ENCODE measurements at regions not wholly inside any gene's neighbourhood (a gene's known extent, or its start where the extent isn't known, plus 50 kb on each side); places are given as distances from the start of the nearest gene placed in this dataset.

- Histone ChIP-seq H3K4me2 (ENCODE audit: low read length) (peak overlapping the region; percentile 66), H3K27me3 (ENCODE audit: insufficient read depth, low read length) (no peaks in the 10 kb centered on the region), H3K4me1 (ENCODE audit: insufficient read depth, low read length) (no peaks in the 10 kb centered on the region), H4K20me1 (ENCODE audit: insufficient read depth, low read length) (no peaks in the 10 kb centered on the region), H3K9ac (ENCODE audit: low read length) (no peak overlapping the region), H3K79me2 (ENCODE audit: insufficient read depth, low read length) (no peaks in the 10 kb centered on the region), H3K36me3 (ENCODE audit: insufficient read depth, low read length) (no peaks in the 10 kb centered on the region), H2AFZ (ENCODE audit: low read depth, low read length) (no peak overlapping the region), H3K4me3 (ENCODE audit: insufficient read depth, low read depth, low read length) (no peak overlapping the region), H3K27ac (ENCODE audit: low read depth, low read length) (peak overlapping the region; percentile 40), H3K9me3 (ENCODE audit: insufficient read depth, low read depth, low read length) (peaks cover 6% of the 10 kb centered on the region)
- no peak overlapping the region for H3K4me3 Mint-ChIP-seq (ENCODE audit: unreplicated experiment)
- FAIRE-seq (no peak), DNase-seq (ENCODE audit: low read depth) (peak; percentile 93)
- no peaks in the 10 kb centered on the region for H3K36me3 Mint-ChIP-seq (ENCODE audit: low read depth, unreplicated experiment)
- TF ChIP-seq, protein P1, sequence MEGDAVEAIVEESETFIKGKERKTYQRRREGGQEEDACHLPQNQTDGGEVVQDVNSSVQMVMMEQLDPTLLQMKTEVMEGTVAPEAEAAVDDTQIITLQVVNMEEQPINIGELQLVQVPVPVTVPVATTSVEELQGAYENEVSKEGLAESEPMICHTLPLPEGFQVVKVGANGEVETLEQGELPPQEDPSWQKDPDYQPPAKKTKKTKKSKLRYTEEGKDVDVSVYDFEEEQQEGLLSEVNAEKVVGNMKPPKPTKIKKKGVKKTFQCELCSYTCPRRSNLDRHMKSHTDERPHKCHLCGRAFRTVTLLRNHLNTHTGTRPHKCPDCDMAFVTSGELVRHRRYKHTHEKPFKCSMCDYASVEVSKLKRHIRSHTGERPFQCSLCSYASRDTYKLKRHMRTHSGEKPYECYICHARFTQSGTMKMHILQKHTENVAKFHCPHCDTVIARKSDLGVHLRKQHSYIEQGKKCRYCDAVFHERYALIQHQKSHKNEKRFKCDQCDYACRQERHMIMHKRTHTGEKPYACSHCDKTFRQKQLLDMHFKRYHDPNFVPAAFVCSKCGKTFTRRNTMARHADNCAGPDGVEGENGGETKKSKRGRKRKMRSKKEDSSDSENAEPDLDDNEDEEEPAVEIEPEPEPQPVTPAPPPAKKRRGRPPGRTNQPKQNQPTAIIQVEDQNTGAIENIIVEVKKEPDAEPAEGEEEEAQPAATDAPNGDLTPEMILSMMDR (IDR thresholded peaks at IDR 0.05; ENCODE audit: insufficient read depth, low read depth, low read length), result no peak
- no peak for TF ChIP-seq EZH2 (IDR thresholded peaks at IDR 0.05; ENCODE audit: insufficient read depth, low read length)
- no peak overlapping the region for H3K27ac Mint-ChIP-seq (ENCODE audit: unreplicated experiment)
- H3K4me1 Mint-ChIP-seq (ENCODE audit: low read depth, unreplicated experiment), result no peaks in the 10 kb centered on the region
- peaks cover 16% of the 10 kb centered on the region for H3K9me3 Mint-ChIP-seq (ENCODE audit: unreplicated experiment)
- no peaks in the 10 kb centered on the region for H3K27me3 Mint-ChIP-seq (ENCODE audit: low read depth, unreplicated experiment)
Observed at GRCh38 chr5:87829217-87829551, 416.5 kb upstream of the CCNH start.

- H3K27ac Mint-ChIP-seq (ENCODE audit: unreplicated experiment), result no peak overlapping the region
- no peak overlapping the region for H3K4me3 ChIP-seq (ENCODE audit: insufficient read depth, low read depth, low read length)
- H3K36me3 ChIP-seq (ENCODE audit: insufficient read depth, low read length), result no peaks in the 10 kb centered on the region
- H3K4me1 Mint-ChIP-seq (ENCODE audit: low read depth, unreplicated experiment), result no peaks in the 10 kb centered on the region
- no peaks in the 10 kb centered on the region for H3K79me2 ChIP-seq (ENCODE audit: insufficient read depth, low read length)
- no peak overlapping the region for H3K9ac ChIP-seq (ENCODE audit: low read length)
- H3K36me3 Mint-ChIP-seq (ENCODE audit: low read depth, unreplicated experiment), result no peaks in the 10 kb centered on the region
- no peaks in the 10 kb centered on the region for H4K20me1 ChIP-seq (ENCODE audit: insufficient read depth, low read length)
- H3K4me2 ChIP-seq (ENCODE audit: low read length), result peak overlapping the region; percentile 66
- H3K27ac ChIP-seq (ENCODE audit: low read depth, low read length), result peak overlapping the region; percentile 40
- H3K27me3 Mint-ChIP-seq (ENCODE audit: low read depth, unreplicated experiment), result no peaks in the 10 kb centered on the region
- no peak for TF ChIP-seq EZH2 (IDR thresholded peaks at IDR 0.05; ENCODE audit: insufficient read depth, low read length)
- TF ChIP-seq, protein P1 (IDR thresholded peaks at IDR 0.05; ENCODE audit: insufficient read depth, low read depth, low read length), result no peak
- FAIRE-seq, result no peak
- no peaks in the 10 kb centered on the region for H3K4me1 ChIP-seq (ENCODE audit: insufficient read depth, low read length)
- H3K9me3 ChIP-seq (ENCODE audit: insufficient read depth, low read depth, low read length), result peaks cover 6% of the 10 kb centered on the region
- no peak for DNase-seq (ENCODE audit: low read depth)
- no peak overlapping the region for H3K4me3 Mint-ChIP-seq (ENCODE audit: unreplicated experiment)
- no peaks in the 10 kb centered on the region for H3K27me3 ChIP-seq (ENCODE audit: insufficient read depth, low read length)
- peaks cover 16% of the 10 kb centered on the region for H3K9me3 Mint-ChIP-seq (ENCODE audit: unreplicated experiment)
- H2AFZ ChIP-seq (ENCODE audit: low read depth, low read length), result no peak overlapping the region
Observed at GRCh38 chr5:87828545-87829216, 416.0 kb upstream of the CCNH start.

GRCh38 chr5:87827539-87827938 is 414.8 kb upstream of the CCNH start:
- H3K9me3 ChIP-seq (ENCODE audit: insufficient read depth, low read depth, low read length), result peaks cover 6% of the 10 kb centered on the region
- peak overlapping the region; percentile 37 for H3K4me2 ChIP-seq (ENCODE audit: low read length)
- no peaks in the 10 kb centered on the region for H3K27me3 ChIP-seq (ENCODE audit: insufficient read depth, low read length)
- TF ChIP-seq, protein P1 (IDR thresholded peaks at IDR 0.05; ENCODE audit: insufficient read depth, low read depth, low read length), result no peak
- no peak for TF ChIP-seq EZH2 (IDR thresholded peaks at IDR 0.05; ENCODE audit: insufficient read depth, low read length)
- no peaks in the 10 kb centered on the region for H3K4me1 ChIP-seq (ENCODE audit: insufficient read depth, low read length)
- H3K4me3 Mint-ChIP-seq (ENCODE audit: unreplicated experiment), result no peak overlapping the region
- no peak overlapping the region for H3K4me3 ChIP-seq (ENCODE audit: insufficient read depth, low read depth, low read length)
- no peaks in the 10 kb centered on the region for H3K36me3 Mint-ChIP-seq (ENCODE audit: low read depth, unreplicated experiment)
- H3K9ac ChIP-seq (ENCODE audit: low read length), result no peak overlapping the region
- DNase-seq (ENCODE audit: low read depth) (peak; percentile 82), FAIRE-seq (no peak)
- H3K79me2 ChIP-seq (ENCODE audit: insufficient read depth, low read length), result no peaks in the 10 kb centered on the region
- no peak overlapping the region for H3K27ac Mint-ChIP-seq (ENCODE audit: unreplicated experiment)
- peaks cover 12% of the 10 kb centered on the region for H3K9me3 Mint-ChIP-seq (ENCODE audit: unreplicated experiment)
- H2AFZ ChIP-seq (ENCODE audit: low read depth, low read length), result no peak overlapping the region
- H3K27ac ChIP-seq (ENCODE audit: low read depth, low read length), result no peak overlapping the region
- no peaks in the 10 kb centered on the region for H3K27me3 Mint-ChIP-seq (ENCODE audit: low read depth, unreplicated experiment)
- no peaks in the 10 kb centered on the region for H3K4me1 Mint-ChIP-seq (ENCODE audit: low read depth, unreplicated experiment)
- no peaks in the 10 kb centered on the region for H4K20me1 ChIP-seq (ENCODE audit: insufficient read depth, low read length)
- no peaks in the 10 kb centered on the region for H3K36me3 ChIP-seq (ENCODE audit: insufficient read depth, low read length)
